ENCODE measurements at regions not wholly inside any gene's neighbourhood (a gene's known extent, or its start where the extent isn't known, plus 50 kb on each side); places are given as distances from the start of the nearest gene placed in this dataset.

DNA sequence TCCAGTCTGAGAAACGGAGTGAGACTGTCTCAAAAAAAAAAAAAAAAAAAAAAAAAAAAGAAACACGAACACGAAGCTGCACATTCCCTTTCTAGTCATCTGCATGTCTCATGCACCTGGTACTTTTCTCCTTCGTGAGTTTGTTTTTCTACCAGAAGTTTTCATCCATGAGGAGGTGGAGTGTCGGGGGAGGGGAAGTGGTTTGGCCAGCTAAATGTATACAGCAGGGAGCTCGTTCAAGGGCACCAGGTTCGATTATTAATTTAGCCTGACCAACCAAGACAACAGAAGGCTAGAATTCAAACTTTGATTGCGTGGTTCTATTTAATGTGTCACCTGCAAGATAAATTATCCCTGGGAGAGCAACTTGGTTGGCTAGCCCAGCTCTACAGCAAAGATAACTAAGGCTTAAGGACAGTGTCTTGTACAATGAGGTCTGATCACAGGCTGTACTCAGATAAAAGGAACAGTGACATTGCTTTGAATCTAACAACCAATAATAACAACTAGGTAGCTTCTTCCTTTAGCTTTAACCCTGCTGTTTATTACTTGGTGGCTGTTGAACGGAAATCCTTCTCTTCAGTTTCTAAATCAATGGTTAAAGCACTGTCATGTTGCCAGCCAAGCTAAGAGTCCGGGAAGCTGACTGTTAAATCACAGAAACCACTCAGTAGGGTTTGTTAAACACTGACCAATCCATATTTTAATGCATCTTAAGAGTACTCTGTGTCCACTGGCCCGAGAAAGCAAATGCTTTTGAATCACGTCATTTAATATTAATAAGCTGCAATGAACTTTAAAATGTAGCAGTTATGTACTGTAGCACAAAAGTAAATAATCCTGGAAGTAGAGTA lies 98.4 kb upstream of the STARD13 start:
- TF ChIP-seq, protein P1, sequence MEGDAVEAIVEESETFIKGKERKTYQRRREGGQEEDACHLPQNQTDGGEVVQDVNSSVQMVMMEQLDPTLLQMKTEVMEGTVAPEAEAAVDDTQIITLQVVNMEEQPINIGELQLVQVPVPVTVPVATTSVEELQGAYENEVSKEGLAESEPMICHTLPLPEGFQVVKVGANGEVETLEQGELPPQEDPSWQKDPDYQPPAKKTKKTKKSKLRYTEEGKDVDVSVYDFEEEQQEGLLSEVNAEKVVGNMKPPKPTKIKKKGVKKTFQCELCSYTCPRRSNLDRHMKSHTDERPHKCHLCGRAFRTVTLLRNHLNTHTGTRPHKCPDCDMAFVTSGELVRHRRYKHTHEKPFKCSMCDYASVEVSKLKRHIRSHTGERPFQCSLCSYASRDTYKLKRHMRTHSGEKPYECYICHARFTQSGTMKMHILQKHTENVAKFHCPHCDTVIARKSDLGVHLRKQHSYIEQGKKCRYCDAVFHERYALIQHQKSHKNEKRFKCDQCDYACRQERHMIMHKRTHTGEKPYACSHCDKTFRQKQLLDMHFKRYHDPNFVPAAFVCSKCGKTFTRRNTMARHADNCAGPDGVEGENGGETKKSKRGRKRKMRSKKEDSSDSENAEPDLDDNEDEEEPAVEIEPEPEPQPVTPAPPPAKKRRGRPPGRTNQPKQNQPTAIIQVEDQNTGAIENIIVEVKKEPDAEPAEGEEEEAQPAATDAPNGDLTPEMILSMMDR (conservative IDR thresholded peaks at IDR 0.05): no peak
- no peak for TF ChIP-seq ZFX (IDR thresholded peaks at IDR 0.05)

All from C4-2B (cell line).